D721Med (cell line): ENCODE measurements at regions not wholly inside any gene's neighbourhood (a gene's known extent, or its start where the extent isn't known, plus 50 kb on each side); places are given as distances from the start of the nearest gene placed in this dataset.

Experiments
- DNase-seq: peaks from one replicate; pipeline ENCODE4 v3.0.0; 2011; ENCODE audit warnings: low spot score; ENCODE audit not compliant: insufficient read length
- FAIRE-seq: peaks from 2 replicates; lab custom pipeline; 2011; peaks lifted over from hg19 to GRCh38; lab: Jason Lieb, UNC
- CTCF ChIP-seq: IDR thresholded peaks from 2 replicates; pipeline ENCODE4 v1.5.1; 2012; ENCODE audit warnings: mild to moderate bottlenecking, control low read depth; ENCODE audit not compliant: insufficient read depth; ENCODE audit errors: missing control alignments

- FAIRE-seq = no peak
- no peak for TF ChIP-seq CTCF
Measured at GRCh38 chrX:113726009-113726408, 857.9 kb upstream of the HTR2C start.

GRCh38 chrX:113699939-113700338 is 859.3 kb upstream of the AMOT start:
- no peak for TF ChIP-seq CTCF
- DNase-seq = no peak
- FAIRE-seq = no peak

More at GRCh38 chrX:113726009-113726408, 857.9 kb upstream of the HTR2C start:
- no peak for DNase-seq

- FAIRE-seq (no peak), DNase-seq (no peak)
- TF ChIP-seq CTCF = no peak
Measured at GRCh38 chrX:113675278-113675677, 834.6 kb upstream of the AMOT start.

GRCh38 chrX:113651306-113651705 is 810.7 kb upstream of the AMOT start:
- FAIRE-seq = no peak
- DNase-seq = no peak
- TF ChIP-seq CTCF = no peak

GRCh38 chrX:113644426-113644825 is 803.8 kb upstream of the AMOT start:
- no peak for TF ChIP-seq CTCF
- FAIRE-seq (no peak), DNase-seq (no peak)

- no peak for TF ChIP-seq CTCF
- FAIRE-seq (no peak), DNase-seq (no peak)
Measured at GRCh38 chrX:113634565-113634964, 793.9 kb upstream of the AMOT start.

- FAIRE-seq (no peak), DNase-seq (no peak)
- TF ChIP-seq CTCF = no peak
Measured at GRCh38 chrX:113629326-113629725, 788.7 kb upstream of the AMOT start.
